GM12873 (cell line): ENCODE measurements at regions not wholly inside any gene's neighbourhood (a gene's known extent, or its start where the extent isn't known, plus 50 kb on each side); places are given as distances from the start of the nearest gene placed in this dataset.

Source experiments
- TF ChIP-seq, protein P1 (sequence below): IDR thresholded peaks from 2 replicates; pipeline ENCODE4 v1.5.1; 2012; ENCODE audit warnings: low read depth, mild to moderate bottlenecking, moderate library complexity, low read length, control low read depth; ENCODE audit not compliant: insufficient read depth; ENCODE audit errors: missing control alignments

DNA sequence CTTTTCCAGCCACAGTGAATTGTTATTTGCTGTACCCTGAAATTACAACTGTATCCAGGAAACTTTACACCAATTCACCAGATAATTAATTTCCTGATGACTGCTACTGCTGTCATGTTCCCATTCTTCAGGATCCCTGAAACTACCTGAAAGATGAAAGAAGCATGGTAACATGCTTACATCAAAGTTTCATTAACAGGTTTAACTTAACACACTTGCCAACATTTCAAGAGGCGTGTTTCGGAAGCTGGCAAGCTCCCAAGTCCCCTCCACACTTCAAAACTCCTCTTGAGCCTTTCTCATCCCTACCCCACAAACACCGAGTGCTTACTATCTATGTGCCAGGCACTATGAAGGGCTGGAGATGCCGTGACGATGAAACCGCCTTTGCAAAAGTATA, 88.6 kb downstream of the MPP7 start:
- TF ChIP-seq, protein P1, sequence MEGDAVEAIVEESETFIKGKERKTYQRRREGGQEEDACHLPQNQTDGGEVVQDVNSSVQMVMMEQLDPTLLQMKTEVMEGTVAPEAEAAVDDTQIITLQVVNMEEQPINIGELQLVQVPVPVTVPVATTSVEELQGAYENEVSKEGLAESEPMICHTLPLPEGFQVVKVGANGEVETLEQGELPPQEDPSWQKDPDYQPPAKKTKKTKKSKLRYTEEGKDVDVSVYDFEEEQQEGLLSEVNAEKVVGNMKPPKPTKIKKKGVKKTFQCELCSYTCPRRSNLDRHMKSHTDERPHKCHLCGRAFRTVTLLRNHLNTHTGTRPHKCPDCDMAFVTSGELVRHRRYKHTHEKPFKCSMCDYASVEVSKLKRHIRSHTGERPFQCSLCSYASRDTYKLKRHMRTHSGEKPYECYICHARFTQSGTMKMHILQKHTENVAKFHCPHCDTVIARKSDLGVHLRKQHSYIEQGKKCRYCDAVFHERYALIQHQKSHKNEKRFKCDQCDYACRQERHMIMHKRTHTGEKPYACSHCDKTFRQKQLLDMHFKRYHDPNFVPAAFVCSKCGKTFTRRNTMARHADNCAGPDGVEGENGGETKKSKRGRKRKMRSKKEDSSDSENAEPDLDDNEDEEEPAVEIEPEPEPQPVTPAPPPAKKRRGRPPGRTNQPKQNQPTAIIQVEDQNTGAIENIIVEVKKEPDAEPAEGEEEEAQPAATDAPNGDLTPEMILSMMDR, result no peak

DNA sequence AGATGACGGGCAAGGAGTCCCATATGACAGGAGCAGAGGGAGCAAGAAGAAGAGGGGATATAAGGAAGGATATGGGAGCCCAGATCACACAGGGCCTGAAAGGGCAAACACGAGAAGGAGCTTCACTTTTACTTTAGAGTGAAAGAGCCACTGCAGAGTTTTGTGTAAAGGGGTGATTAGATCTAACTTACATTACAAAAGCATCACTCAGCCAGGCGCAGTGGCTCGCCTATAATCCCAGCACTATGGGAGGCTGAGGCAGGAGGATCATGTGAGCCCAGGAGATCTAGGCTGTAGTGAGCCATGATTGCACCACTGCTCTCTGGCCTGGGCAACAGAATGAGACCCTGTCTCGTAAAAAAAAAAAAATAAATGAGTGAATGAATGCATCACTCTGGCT, 91.1 kb downstream of the MPP7 start:
- TF ChIP-seq, protein P1, result no peak

DNA sequence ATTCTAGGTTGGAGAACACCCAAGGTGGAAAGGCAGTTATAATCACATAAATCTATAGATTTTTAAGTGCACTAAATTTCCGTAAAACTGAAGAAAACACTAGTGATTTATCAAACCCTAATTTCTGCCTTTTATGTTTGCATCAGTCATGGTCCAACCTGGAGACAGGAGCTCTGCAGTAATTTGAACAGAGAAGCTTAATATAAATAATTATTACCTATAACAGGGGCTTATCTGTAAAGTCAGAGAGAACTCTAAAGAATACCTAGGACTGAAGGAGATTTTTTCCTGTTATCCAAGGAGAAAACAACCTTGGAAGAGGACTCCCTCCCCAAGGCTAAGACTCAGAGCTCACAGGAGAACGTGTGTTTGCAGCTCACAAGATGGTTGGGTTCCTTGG, 95.1 kb downstream of the MPP7 start:
- TF ChIP-seq, protein P1, result no peak

DNA sequence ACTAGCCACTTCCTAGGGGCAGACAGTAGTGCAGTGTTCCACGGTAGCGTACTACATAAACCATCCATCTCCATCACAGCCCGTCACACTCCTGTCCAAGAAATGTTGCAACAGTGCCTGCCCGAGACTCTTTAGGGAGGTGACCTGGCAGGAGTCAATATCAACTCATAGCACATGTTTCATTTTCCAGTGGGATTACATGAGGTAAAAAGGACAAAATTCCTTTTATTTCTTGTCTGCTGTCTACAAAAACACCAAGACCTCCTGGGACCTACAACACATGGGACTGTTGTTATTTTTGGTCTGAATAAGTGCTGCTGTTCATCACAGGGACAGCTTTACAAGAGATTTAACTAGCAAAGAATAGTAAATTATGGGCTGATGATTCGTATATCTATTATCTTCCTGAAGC, 99.9 kb downstream of the MPP7 start:
- TF ChIP-seq, protein P1, result no peak

DNA sequence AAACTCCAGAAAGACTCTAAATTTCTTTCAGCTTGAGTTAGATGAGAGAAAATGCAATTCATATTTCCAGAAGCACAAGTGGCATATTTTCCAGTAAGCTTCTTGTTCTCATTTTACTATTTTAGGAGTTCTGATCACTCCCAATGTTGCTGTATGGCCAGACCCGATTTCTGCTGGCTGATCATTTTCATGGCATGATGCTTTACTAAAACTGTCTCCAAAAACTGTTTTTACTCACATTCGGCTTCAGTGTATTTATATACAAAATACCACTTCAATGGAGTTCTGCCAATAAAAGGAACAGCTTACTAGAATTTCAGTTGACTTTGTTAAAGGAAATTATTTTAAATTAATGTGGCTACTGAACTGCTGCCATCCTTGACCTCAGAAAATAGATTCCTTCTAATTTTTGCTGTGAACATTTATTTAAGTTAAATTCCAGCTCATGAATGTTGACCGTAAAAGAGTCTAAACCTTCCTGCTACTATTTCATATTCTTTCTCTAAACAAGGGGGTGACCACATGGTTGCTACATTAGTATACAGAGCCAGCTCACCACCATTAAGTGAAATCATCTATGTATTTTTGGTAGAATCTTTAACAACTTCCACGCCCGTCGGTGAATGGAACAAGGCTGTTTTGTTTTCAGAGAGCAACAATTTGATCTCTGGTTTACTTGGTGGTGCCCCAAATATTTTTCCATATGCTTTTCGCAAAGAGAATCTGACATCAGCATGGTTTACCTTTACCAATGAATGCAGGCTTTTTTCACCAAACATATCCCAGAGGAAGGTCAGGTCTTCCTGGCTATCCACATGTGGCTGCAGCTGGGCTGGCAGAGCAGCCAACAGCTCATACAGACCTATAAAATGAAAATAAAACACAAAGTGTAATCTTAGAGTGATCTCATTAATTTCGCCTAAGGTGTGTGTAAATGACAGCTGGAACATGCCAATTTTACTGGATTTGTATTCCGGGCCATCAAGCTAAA, 101.2 kb downstream of the MPP7 start:
- TF ChIP-seq, protein P1, result no peak

DNA sequence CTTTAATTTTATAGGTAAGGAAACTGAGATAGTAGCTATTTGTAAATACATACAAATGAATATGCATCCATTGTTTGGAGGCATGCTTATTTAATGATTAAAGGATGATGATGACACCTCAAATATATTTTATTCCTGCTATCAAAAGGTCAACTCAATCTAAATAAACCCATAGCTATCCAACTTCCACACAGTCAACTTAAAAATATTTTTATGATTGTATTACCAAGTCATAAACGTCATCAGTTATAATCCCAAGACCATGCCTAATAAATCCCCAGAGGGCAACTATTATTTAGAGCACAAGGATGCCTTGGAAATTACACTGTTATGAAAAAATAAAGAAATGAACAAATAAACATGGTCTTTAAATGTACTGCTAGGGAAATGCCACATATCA, 102.1 kb downstream of the MPP7 start:
- TF ChIP-seq, protein P1, result no peak

DNA sequence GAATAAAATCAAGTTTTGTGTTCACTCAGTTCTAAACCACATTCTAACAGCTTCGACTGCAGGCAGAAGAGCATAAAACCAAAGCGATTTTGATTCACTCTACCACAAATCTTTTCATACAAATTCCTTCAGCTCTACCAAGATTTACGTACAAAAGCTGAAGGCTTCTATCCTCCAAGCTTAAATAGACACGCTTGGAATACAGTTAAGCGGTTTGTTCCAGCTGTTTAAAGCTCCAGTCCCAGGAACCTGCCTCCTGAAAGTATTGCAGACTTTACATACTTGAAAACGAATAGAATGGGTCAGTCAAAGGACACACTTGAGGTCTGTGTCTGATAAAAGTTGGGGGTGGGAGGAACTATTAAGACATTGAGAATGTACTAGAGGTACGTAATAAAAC, 102.9 kb downstream of the MPP7 start:
- TF ChIP-seq, protein P1, result no peak
